Pons (tissue), 1 donor: ENCODE measurements at regions not wholly inside any gene's neighbourhood (a gene's known extent, or its start where the extent isn't known, plus 50 kb on each side); places are given as distances from the start of the nearest gene placed in this dataset.
A peak's percentile ranks its signal among the peaks of the same experiment; 100 is the strongest.

Experiments used
- DNase-seq: peaks from one replicate; pipeline ENCODE4 v3.0.0-alpha.2; 2016; ENCODE audit warnings: low spot score

GRCh38 chr6:91634791-91635190 is 1047.9 kb upstream of the MAP3K7 start:
- no peak for DNase-seq

- DNase-seq, result peak; percentile 13
These were observed 1046.7 kb upstream of the MAP3K7 start for GRCh38 chr6:91633374-91634111.

- DNase-seq, result no peak
These were observed 1045.4 kb upstream of the MAP3K7 start for GRCh38 chr6:91632308-91632707.

- no peak for DNase-seq
These were observed 1044.4 kb upstream of the MAP3K7 start for GRCh38 chr6:91631227-91631626.

- DNase-seq, result no peak
These were observed 1040.0 kb upstream of the MAP3K7 start for GRCh38 chr6:91626911-91627310.

- no peak for DNase-seq
These were observed 1026.6 kb upstream of the MAP3K7 start for GRCh38 chr6:91613481-91613880.

GRCh38 chr6:91611190-91611589 is 1024.3 kb upstream of the MAP3K7 start:
- no peak for DNase-seq

- DNase-seq, result no peak
These were observed 1021.6 kb upstream of the MAP3K7 start for GRCh38 chr6:91608428-91608827.

GRCh38 chr6:91606148-91606901 is 1019.5 kb upstream of the MAP3K7 start:
- DNase-seq, result no peak

- DNase-seq, result no peak
These were observed 1013.7 kb upstream of the MAP3K7 start for GRCh38 chr6:91600561-91600960.

GRCh38 chr6:91590191-91590590 is 1003.3 kb upstream of the MAP3K7 start:
- DNase-seq, result no peak

GRCh38 chr6:91580635-91581034 is 993.8 kb upstream of the MAP3K7 start:
- no peak for DNase-seq

GRCh38 chr6:91575032-91575431 is 988.2 kb upstream of the MAP3K7 start:
- DNase-seq, result no peak

GRCh38 chr6:91573826-91574416 is 987.0 kb upstream of the MAP3K7 start:
- DNase-seq, result no peak

GRCh38 chr6:91572878-91573277 is 986.0 kb upstream of the MAP3K7 start:
- DNase-seq, result no peak

GRCh38 chr6:91569071-91569470 is 982.2 kb upstream of the MAP3K7 start:
- DNase-seq, result no peak

GRCh38 chr6:91566467-91566866 is 979.6 kb upstream of the MAP3K7 start:
- no peak for DNase-seq

- DNase-seq, result no peak
These were observed 978.3 kb upstream of the MAP3K7 start for GRCh38 chr6:91565207-91565606.

- DNase-seq, result no peak
These were observed 976.1 kb upstream of the MAP3K7 start for GRCh38 chr6:91562955-91563354.

- DNase-seq, result no peak
These were observed 973.5 kb upstream of the MAP3K7 start for GRCh38 chr6:91560409-91560808.

- DNase-seq, result no peak
These were observed 954.0 kb upstream of the MAP3K7 start for GRCh38 chr6:91540902-91541301.

- no peak for DNase-seq
These were observed 952.6 kb upstream of the MAP3K7 start for GRCh38 chr6:91539456-91539855.

GRCh38 chr6:91538622-91539021 is 951.8 kb upstream of the MAP3K7 start:
- DNase-seq, result no peak
